Activated CD4-positive, alpha-beta T cell treated with anti-CD3 and anti-CD28 coated beads, Interleukin-2, amount 10 ng/mL, durations not matched to agents 24 days and 14 days (primary cell): ENCODE measurements at regions not wholly inside any gene's neighbourhood (a gene's known extent, or its start where the extent isn't known, plus 50 kb on each side); places are given as distances from the start of the nearest gene placed in this dataset.

Experiments used
- DNase-seq: peaks from one replicate; pipeline ENCODE4 v3.0.0; 2022
- H3K27ac Mint-ChIP-seq: one replicate; pipeline ENCODE4 v1.8.0; 2022; ENCODE audit warnings: mild to moderate bottlenecking, mixed read lengths
- H3K27me3 Mint-ChIP-seq: one replicate; pipeline ENCODE4 v1.8.0; 2022; ENCODE audit warnings: mixed read lengths
- H3K36me3 Mint-ChIP-seq: one replicate; pipeline ENCODE4 v1.8.0; 2022; ENCODE audit warnings: low read depth, mild to moderate bottlenecking, mixed read lengths
- H3K4me1 Mint-ChIP-seq: one replicate; pipeline ENCODE4 v1.8.0; 2021; ENCODE audit warnings: mixed read lengths
- H3K4me3 Mint-ChIP-seq: one replicate; pipeline ENCODE4 v1.8.0; 2022; ENCODE audit warnings: mild to moderate bottlenecking, moderate library complexity, mixed read lengths
- H3K9me3 Mint-ChIP-seq: one replicate; pipeline ENCODE4 v1.8.0; 2021; ENCODE audit warnings: mixed read lengths
- intact Hi-C: fragments of 100-400 bp; cut with micrococcal nuclease; formaldehyde crosslinking; loops from one replicate; pipeline ENCODE4 v1.15.1; 2023

- DNase-seq = no peak
- H3K4me3 Mint-ChIP-seq = no peak overlapping the region
- no peaks in the 10 kb centered on the region for H3K36me3 Mint-ChIP-seq
- H3K4me1 Mint-ChIP-seq = no peaks in the 10 kb centered on the region
- H3K9me3 Mint-ChIP-seq = no peaks in the 10 kb centered on the region
- intact Hi-C loops = no loop called here
- H3K27ac Mint-ChIP-seq = no peak overlapping the region
- H3K27me3 Mint-ChIP-seq = peaks cover 50% of the 10 kb centered on the region
Measured at GRCh38 chr12:46131732-46132469, 136.9 kb downstream of the SLC38A1 start.

GRCh38 chr12:46127656-46128055 lies 137.3 kb upstream of the SCAF11 start:
- no peak overlapping the region for H3K4me3 Mint-ChIP-seq
- peaks cover 5% of the 10 kb centered on the region for H3K4me1 Mint-ChIP-seq
- intact Hi-C loops = loop anchor here (5.0 to 10.0 kb wide), 2 partner anchors 547 to 855 kb away; no protein-coding TSS in a partner anchor
- no peaks in the 10 kb centered on the region for H3K9me3 Mint-ChIP-seq
- peak; percentile 49 for DNase-seq
- H3K27me3 Mint-ChIP-seq = peaks cover 52% of the 10 kb centered on the region
- no peaks in the 10 kb centered on the region for H3K36me3 Mint-ChIP-seq
- no peak overlapping the region for H3K27ac Mint-ChIP-seq

GRCh38 chr12:46126050-46126727 lies 135.8 kb upstream of the SCAF11 start:
- peak; percentile 48 for DNase-seq
- peaks cover 5% of the 10 kb centered on the region for H3K4me1 Mint-ChIP-seq
- H3K4me3 Mint-ChIP-seq = no peak overlapping the region
- no peak overlapping the region for H3K27ac Mint-ChIP-seq
- H3K27me3 Mint-ChIP-seq = peaks cover 50% of the 10 kb centered on the region
- intact Hi-C loops = loop anchor here (5.0 to 10.0 kb wide), 2 partner anchors 549 to 856 kb away; no protein-coding TSS in a partner anchor
- H3K36me3 Mint-ChIP-seq = no peaks in the 10 kb centered on the region
- H3K9me3 Mint-ChIP-seq = no peaks in the 10 kb centered on the region

GRCh38 chr12:46124848-46125619 lies 134.7 kb upstream of the SCAF11 start:
- peak overlapping the region; percentile 56 for H3K4me3 Mint-ChIP-seq
- no peaks in the 10 kb centered on the region for H3K9me3 Mint-ChIP-seq
- peaks cover 49% of the 10 kb centered on the region for H3K27me3 Mint-ChIP-seq
- H3K36me3 Mint-ChIP-seq = no peaks in the 10 kb centered on the region
- intact Hi-C loops = loop anchor here (1.0 to 10.0 kb wide), 4 partner anchors 178 to 896 kb away; no protein-coding TSS in a partner anchor
- H3K4me1 Mint-ChIP-seq = peaks cover 5% of the 10 kb centered on the region
- H3K27ac Mint-ChIP-seq = peak overlapping the region; percentile 75
- peak; percentile 87 for DNase-seq

- no peak overlapping the region for H3K4me3 Mint-ChIP-seq
- no peaks in the 10 kb centered on the region for H3K36me3 Mint-ChIP-seq
- intact Hi-C loops = loop anchor here (2.0 to 10.0 kb wide), 2 partner anchors 179 to 551 kb away; no protein-coding TSS in a partner anchor
- no peak overlapping the region for H3K27ac Mint-ChIP-seq
- no peak for DNase-seq
- H3K9me3 Mint-ChIP-seq = no peaks in the 10 kb centered on the region
- peaks cover 48% of the 10 kb centered on the region for H3K27me3 Mint-ChIP-seq
- peaks cover 5% of the 10 kb centered on the region for H3K4me1 Mint-ChIP-seq
Measured at GRCh38 chr12:46124132-46124847, 133.9 kb upstream of the SCAF11 start.

GRCh38 chr12:46112364-46112763 lies 122.0 kb upstream of the SCAF11 start:
- H3K27me3 Mint-ChIP-seq = peaks cover 21% of the 10 kb centered on the region
- H3K9me3 Mint-ChIP-seq = no peaks in the 10 kb centered on the region
- no peaks in the 10 kb centered on the region for H3K36me3 Mint-ChIP-seq
- no peak overlapping the region for H3K4me3 Mint-ChIP-seq
- H3K4me1 Mint-ChIP-seq = no peaks in the 10 kb centered on the region
- H3K27ac Mint-ChIP-seq = no peak overlapping the region
- no peak for DNase-seq
- intact Hi-C loops = no loop called here

GRCh38 chr12:46111715-46112114 lies 121.3 kb upstream of the SCAF11 start:
- Mint-ChIP-seq H3K36me3 (no peaks in the 10 kb centered on the region), H3K9me3 (no peaks in the 10 kb centered on the region), H3K27ac (no peak overlapping the region), H3K4me3 (no peak overlapping the region), H3K27me3 (peaks cover 19% of the 10 kb centered on the region), H3K4me1 (no peaks in the 10 kb centered on the region)
- DNase-seq = no peak
- intact Hi-C loops = no loop called here

GRCh38 chr12:46110928-46111699 lies 120.7 kb upstream of the SCAF11 start:
- no peaks in the 10 kb centered on the region for H3K36me3 Mint-ChIP-seq
- intact Hi-C loops = no loop called here
- no peaks in the 10 kb centered on the region for H3K9me3 Mint-ChIP-seq
- H3K27me3 Mint-ChIP-seq = peaks cover 17% of the 10 kb centered on the region
- DNase-seq = no peak
- H3K4me3 Mint-ChIP-seq = no peak overlapping the region
- no peak overlapping the region for H3K27ac Mint-ChIP-seq
- no peaks in the 10 kb centered on the region for H3K4me1 Mint-ChIP-seq

GRCh38 chr12:46110223-46110611 lies 119.8 kb upstream of the SCAF11 start:
- H3K4me3 Mint-ChIP-seq = no peak overlapping the region
- H3K9me3 Mint-ChIP-seq = no peaks in the 10 kb centered on the region
- intact Hi-C loops = no loop called here
- no peaks in the 10 kb centered on the region for H3K4me1 Mint-ChIP-seq
- H3K27ac Mint-ChIP-seq = no peak overlapping the region
- H3K36me3 Mint-ChIP-seq = no peaks in the 10 kb centered on the region
- peaks cover 12% of the 10 kb centered on the region for H3K27me3 Mint-ChIP-seq
- no peak for DNase-seq

GRCh38 chr12:46109343-46110222 lies 119.2 kb upstream of the SCAF11 start:
- intact Hi-C loops = no loop called here
- H3K9me3 Mint-ChIP-seq = no peaks in the 10 kb centered on the region
- H3K4me1 Mint-ChIP-seq = no peaks in the 10 kb centered on the region
- no peak overlapping the region for H3K4me3 Mint-ChIP-seq
- H3K27me3 Mint-ChIP-seq = peaks cover 9% of the 10 kb centered on the region
- DNase-seq = no peak
- no peak overlapping the region for H3K27ac Mint-ChIP-seq
- H3K36me3 Mint-ChIP-seq = no peaks in the 10 kb centered on the region

GRCh38 chr12:46108721-46109120 lies 118.3 kb upstream of the SCAF11 start:
- Mint-ChIP-seq H3K27me3 (peaks cover 2% of the 10 kb centered on the region), H3K4me1 (no peaks in the 10 kb centered on the region), H3K27ac (no peak overlapping the region), H3K9me3 (no peaks in the 10 kb centered on the region), H3K36me3 (no peaks in the 10 kb centered on the region), H3K4me3 (no peak overlapping the region)
- DNase-seq = no peak
- intact Hi-C loops = no loop called here

GRCh38 chr12:46107591-46107990 lies 117.2 kb upstream of the SCAF11 start:
- Mint-ChIP-seq H3K4me1 (no peaks in the 10 kb centered on the region), H3K27me3 (no peaks in the 10 kb centered on the region), H3K4me3 (no peak overlapping the region), H3K9me3 (no peaks in the 10 kb centered on the region), H3K36me3 (no peaks in the 10 kb centered on the region), H3K27ac (no peak overlapping the region)
- intact Hi-C loops = no loop called here
- DNase-seq = no peak
